C4-2B (cell line): ENCODE measurements at regions not wholly inside any gene's neighbourhood (a gene's known extent, or its start where the extent isn't known, plus 50 kb on each side); places are given as distances from the start of the nearest gene placed in this dataset.

Source experiments
- ZFX ChIP-seq: fragments of 450-650 bp; IDR thresholded peaks from 2 replicates; pipeline ENCODE4 v1.6.1; 2017
- TF ChIP-seq, protein P1 (sequence below): fragments of 450-650 bp; conservative IDR thresholded peaks from 2 replicates; pipeline ENCODE4 v1.5.1; 2017; ENCODE audit warnings: mild to moderate bottlenecking

DNA sequence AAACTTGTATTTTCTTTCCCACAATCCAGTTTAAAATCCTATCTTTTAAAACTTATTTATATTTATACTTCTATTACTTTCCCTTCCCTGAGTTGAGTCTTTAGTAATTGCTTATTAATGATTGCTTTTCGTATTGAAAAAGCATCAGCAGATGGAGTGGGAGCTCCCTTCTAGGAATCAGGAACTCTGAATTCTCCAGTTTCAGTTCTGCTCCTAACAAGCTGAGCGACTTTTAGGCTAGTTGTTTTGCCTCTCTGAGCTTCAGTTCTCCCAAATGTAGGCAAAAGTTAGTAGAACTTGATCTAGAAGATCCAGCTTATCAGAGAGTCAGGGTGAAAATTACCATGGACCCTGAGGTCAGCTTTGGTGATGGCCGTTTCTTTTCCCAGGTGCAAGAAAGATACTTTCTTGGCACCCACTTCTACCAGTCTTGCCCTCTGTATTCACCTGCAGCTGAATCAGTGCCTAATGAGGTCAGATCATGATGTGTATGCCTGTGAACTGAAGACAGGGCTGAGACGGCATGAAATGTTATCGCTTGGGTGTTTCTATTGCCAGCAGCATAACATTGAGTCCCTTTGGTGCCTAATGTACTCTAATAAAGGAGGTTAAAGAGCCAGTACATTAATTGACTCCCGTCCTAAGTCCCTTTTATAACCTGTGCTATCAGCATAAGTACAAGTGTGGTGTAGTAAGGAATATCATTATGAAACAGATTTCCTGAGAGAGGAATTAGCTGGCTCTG lies 194.5 kb upstream of the TBC1D5 start:
- TF ChIP-seq, protein P1, sequence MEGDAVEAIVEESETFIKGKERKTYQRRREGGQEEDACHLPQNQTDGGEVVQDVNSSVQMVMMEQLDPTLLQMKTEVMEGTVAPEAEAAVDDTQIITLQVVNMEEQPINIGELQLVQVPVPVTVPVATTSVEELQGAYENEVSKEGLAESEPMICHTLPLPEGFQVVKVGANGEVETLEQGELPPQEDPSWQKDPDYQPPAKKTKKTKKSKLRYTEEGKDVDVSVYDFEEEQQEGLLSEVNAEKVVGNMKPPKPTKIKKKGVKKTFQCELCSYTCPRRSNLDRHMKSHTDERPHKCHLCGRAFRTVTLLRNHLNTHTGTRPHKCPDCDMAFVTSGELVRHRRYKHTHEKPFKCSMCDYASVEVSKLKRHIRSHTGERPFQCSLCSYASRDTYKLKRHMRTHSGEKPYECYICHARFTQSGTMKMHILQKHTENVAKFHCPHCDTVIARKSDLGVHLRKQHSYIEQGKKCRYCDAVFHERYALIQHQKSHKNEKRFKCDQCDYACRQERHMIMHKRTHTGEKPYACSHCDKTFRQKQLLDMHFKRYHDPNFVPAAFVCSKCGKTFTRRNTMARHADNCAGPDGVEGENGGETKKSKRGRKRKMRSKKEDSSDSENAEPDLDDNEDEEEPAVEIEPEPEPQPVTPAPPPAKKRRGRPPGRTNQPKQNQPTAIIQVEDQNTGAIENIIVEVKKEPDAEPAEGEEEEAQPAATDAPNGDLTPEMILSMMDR = no peak
- no peak for TF ChIP-seq ZFX
